ENCODE measurements at regions not wholly inside any gene's neighbourhood (a gene's known extent, or its start where the extent isn't known, plus 50 kb on each side); places are given as distances from the start of the nearest gene placed in this dataset.

DNA sequence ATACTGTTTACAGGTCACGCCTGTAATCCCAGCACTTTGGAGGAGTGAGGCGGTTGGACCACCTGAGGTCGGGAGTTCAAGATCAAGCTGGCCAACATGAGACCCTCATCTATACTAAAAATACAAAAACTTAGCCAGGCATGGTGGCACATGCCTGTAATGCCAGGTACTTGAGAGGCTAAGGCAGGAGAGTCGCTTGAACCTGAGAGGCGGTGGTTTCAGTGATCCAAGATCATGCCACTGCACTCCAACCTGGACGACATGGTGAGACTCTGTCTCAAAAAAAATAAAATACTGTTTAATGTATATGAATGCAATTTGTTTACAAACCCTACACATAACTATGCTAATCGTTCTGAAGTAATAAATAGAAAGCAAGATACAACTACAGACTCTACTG is 102.4 kb downstream of the ZNF486 start:
- TF ChIP-seq, protein P1, sequence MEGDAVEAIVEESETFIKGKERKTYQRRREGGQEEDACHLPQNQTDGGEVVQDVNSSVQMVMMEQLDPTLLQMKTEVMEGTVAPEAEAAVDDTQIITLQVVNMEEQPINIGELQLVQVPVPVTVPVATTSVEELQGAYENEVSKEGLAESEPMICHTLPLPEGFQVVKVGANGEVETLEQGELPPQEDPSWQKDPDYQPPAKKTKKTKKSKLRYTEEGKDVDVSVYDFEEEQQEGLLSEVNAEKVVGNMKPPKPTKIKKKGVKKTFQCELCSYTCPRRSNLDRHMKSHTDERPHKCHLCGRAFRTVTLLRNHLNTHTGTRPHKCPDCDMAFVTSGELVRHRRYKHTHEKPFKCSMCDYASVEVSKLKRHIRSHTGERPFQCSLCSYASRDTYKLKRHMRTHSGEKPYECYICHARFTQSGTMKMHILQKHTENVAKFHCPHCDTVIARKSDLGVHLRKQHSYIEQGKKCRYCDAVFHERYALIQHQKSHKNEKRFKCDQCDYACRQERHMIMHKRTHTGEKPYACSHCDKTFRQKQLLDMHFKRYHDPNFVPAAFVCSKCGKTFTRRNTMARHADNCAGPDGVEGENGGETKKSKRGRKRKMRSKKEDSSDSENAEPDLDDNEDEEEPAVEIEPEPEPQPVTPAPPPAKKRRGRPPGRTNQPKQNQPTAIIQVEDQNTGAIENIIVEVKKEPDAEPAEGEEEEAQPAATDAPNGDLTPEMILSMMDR (conservative IDR thresholded peaks at IDR 0.05; ENCODE audit: low read length): no peak
- TF ChIP-seq EZH2phosphoT487 (IDR thresholded peaks at IDR 0.05; ENCODE audit: borderline replicate concordance): no peak

Measured in Loucy (cell line).